ENCODE measurements at regions not wholly inside any gene's neighbourhood (a gene's known extent, or its start where the extent isn't known, plus 50 kb on each side); places are given as distances from the start of the nearest gene placed in this dataset.

GRCh38 chr1:164948101-164948500 is 389.1 kb downstream of the PBX1 start:
- no peak for DNase-seq (ENCODE audit: low spot score)

GRCh38 chr1:164937291-164937690 is 378.3 kb downstream of the PBX1 start:
- no peak for DNase-seq (ENCODE audit: low spot score)

- no peak for DNase-seq (ENCODE audit: low spot score)
Measured at GRCh38 chr1:164932580-164932979, 373.6 kb downstream of the PBX1 start.

- no peak for DNase-seq (ENCODE audit: low spot score)
Measured at GRCh38 chr1:164930833-164931232, 371.8 kb downstream of the PBX1 start.

GRCh38 chr1:164930241-164930640 is 371.3 kb downstream of the PBX1 start:
- no peak for DNase-seq (ENCODE audit: low spot score)

GRCh38 chr1:164928232-164928812 is 369.3 kb downstream of the PBX1 start:
- DNase-seq (ENCODE audit: low spot score) = no peak

- no peak for DNase-seq (ENCODE audit: low spot score)
Measured at GRCh38 chr1:164926107-164926506, 367.1 kb downstream of the PBX1 start.

- no peak for DNase-seq (ENCODE audit: low spot score)
Measured at GRCh38 chr1:164922585-164922984, 363.6 kb downstream of the PBX1 start.

GRCh38 chr1:164921493-164921892 is 362.5 kb downstream of the PBX1 start:
- no peak for DNase-seq (ENCODE audit: low spot score)

GRCh38 chr1:164918140-164918539 is 359.2 kb downstream of the PBX1 start:
- DNase-seq (ENCODE audit: low spot score) = no peak

GRCh38 chr1:164914208-164914607 is 355.2 kb downstream of the PBX1 start:
- no peak for DNase-seq (ENCODE audit: low spot score)

- DNase-seq (ENCODE audit: low spot score) = no peak
Measured at GRCh38 chr1:164912290-164912689, 353.3 kb downstream of the PBX1 start.

GRCh38 chr1:164910671-164911070 is 351.7 kb downstream of the PBX1 start:
- no peak for DNase-seq (ENCODE audit: low spot score)

- DNase-seq (ENCODE audit: low spot score) = no peak
Measured at GRCh38 chr1:164907666-164908065, 348.7 kb downstream of the PBX1 start.

GRCh38 chr1:164905869-164906268 is 346.9 kb downstream of the PBX1 start:
- DNase-seq (ENCODE audit: low spot score) = no peak

- no peak for DNase-seq (ENCODE audit: low spot score)
Measured at GRCh38 chr1:164902491-164902890, 343.5 kb downstream of the PBX1 start.
